ENCODE measurements at regions not wholly inside any gene's neighbourhood (a gene's known extent, or its start where the extent isn't known, plus 50 kb on each side); places are given as distances from the start of the nearest gene placed in this dataset.

GRCh38 chr9:88784960-88785359 is 206.3 kb upstream of the S1PR3 start:
- DNase-seq (ENCODE audit: low read depth in 4 of 4, low spot score in 2 of 4): no peak

GRCh38 chr9:88786291-88787079 is 204.8 kb upstream of the S1PR3 start:
- no peak for DNase-seq (ENCODE audit: low read depth in 4 of 4, low spot score in 2 of 4)

- DNase-seq (ENCODE audit: low read depth in 4 of 4, low spot score in 2 of 4): no peak
Observed at GRCh38 chr9:88789785-88790184, 201.5 kb upstream of the S1PR3 start.

GRCh38 chr9:88791105-88791805 is 200.0 kb upstream of the S1PR3 start:
- DNase-seq (ENCODE audit: low read depth in 4 of 4, low spot score in 2 of 4): no peak

DNA sequence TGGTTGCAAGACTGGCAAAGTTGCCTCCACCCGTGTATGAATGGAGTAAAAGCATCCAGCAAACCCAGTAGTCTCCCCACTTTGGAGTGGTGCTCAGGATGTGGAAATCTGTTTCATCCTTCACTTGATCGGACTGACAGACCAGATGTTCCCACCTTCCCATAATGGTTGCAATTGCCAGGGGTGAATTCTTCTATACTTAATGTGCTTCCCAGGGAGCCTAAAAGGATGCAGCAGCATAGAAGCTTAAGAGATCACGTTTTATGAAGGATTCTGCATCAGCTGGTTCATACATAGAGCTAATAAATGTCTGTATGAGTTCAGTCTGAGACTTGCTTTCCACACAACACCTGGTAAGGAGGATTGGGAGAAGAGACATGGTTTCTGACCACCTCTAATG is 198.8 kb upstream of the S1PR3 start:
- no peak for DNase-seq (ENCODE audit: low read depth in 4 of 4, low spot score in 2 of 4)

DNA sequence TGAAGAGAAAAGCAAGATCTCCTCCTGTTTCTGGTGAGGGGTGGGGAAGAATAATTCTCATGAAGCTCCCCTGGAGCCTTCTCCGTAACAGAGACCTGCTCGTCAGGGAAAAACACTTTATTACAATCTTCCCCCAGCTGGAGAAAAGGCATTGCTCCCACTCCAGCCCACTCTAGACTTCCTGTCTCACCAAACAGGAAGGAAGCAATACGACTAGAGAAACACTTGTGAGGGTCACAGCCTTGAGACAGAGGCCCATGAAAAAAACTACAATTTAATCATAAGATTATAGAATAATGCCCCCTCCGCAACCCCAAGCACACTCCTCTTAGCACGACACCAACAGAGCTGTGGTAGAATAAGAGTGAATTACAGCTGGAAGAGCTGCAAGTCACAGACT is 197.2 kb upstream of the S1PR3 start:
- no peak for DNase-seq (ENCODE audit: low read depth in 4 of 4, low spot score in 2 of 4)

GRCh38 chr9:88796947-88797346 is 194.3 kb upstream of the S1PR3 start:
- DNase-seq (ENCODE audit: low read depth in 4 of 4, low spot score in 2 of 4): no peak

GRCh38 chr9:88798476-88798875 is 192.8 kb upstream of the S1PR3 start:
- no peak for DNase-seq (ENCODE audit: low read depth in 4 of 4, low spot score in 2 of 4)

- DNase-seq (ENCODE audit: low read depth in 4 of 4, low spot score in 2 of 4): no peak
Observed at GRCh38 chr9:88799541-88800328, 191.5 kb upstream of the S1PR3 start.

DNA sequence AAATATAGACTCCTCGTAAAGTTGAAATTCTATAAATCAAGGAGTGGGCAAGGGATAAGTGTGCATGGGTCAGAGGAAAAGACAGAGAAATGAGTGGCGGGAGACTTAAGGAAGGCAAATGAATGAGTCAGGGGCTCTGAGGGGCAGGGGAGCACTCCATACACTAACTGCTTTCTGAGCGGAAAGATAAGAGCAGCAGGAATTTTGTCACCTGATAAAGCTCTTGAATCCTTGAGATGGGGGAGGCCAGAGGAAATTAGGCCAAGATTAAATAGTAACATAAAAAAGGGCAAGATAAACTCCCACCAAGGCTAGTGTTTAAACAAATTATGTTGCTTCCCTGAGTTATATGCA is 191.0 kb upstream of the S1PR3 start:
- DNase-seq (ENCODE audit: low read depth in 4 of 4, low spot score in 2 of 4): no peak

GRCh38 chr9:88801214-88801796 is 190.0 kb upstream of the S1PR3 start:
- DNase-seq (ENCODE audit: low read depth in 4 of 4, low spot score in 2 of 4): no peak

DNA sequence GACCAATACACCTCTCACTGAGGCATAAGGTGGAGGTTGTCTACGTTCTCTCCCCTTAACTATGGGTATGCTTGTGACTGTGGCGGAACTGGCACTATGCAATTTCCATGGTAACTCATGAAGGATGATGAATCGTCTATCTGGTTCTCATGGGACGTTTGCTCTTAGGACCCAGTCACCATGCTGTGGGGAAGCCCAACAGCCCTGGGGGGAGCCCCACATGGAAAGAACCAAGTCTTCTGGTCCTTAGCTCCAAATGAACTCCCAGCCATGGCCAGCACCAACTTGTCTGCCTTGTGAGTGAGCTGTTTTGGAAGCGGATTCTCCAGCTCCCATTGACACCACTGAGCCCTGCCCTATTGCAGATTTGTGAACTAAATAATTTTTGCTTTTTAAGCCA is 188.7 kb upstream of the S1PR3 start:
- no peak for DNase-seq (ENCODE audit: low read depth in 4 of 4, low spot score in 2 of 4)

DNA sequence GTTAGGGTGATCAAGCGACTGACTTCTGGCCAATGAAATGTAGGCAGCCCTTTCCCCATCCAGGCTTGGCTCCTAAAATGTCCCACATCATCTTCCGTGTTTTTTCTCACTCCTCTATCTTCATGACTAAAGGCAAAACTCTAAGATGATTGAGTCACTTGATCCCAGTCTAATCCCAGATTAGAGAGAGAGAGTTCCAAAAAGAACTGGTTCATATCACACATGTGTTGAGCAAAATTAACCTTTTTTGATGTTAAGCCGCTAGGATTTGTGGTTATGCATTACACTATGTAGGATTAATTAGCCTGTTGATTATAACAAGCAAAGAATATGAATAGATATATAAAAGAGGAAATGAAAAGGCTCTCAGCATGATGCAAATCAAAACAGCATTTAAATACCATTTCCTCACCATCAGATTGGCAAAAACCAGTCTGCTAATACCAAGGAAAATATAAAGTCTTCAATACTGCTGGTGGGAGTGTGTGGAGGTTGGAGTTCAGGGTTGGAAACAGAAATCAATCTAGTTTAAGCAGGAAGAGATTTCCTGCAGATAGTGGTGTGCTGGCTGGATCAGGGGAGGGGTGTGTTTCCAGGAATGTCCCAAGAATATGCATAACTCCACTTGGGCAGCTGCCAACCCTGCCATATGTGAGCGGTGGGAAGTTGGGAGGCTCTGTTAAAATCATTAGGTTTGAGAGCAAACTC is 187.6 kb upstream of the S1PR3 start:
- no peak for DNase-seq (ENCODE audit: low read depth in 4 of 4, low spot score in 2 of 4)

DNA sequence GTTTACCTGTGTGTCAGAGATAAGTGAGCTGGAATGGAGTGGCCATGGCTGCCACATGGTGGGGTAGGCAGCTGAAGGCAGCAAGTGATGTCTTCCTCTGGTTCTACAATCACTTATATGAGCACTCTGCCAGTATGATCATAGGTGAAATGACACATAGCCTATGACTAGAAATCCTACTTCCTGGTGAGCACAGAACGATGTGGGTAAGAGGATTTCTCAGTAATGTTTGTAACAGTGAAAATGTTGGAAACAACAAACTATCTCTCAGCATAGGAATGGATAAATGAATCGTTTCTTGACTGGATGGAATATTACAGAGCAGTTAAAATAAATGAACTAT is 187.0 kb upstream of the S1PR3 start:
- no peak for DNase-seq (ENCODE audit: low read depth in 4 of 4, low spot score in 2 of 4)

DNA sequence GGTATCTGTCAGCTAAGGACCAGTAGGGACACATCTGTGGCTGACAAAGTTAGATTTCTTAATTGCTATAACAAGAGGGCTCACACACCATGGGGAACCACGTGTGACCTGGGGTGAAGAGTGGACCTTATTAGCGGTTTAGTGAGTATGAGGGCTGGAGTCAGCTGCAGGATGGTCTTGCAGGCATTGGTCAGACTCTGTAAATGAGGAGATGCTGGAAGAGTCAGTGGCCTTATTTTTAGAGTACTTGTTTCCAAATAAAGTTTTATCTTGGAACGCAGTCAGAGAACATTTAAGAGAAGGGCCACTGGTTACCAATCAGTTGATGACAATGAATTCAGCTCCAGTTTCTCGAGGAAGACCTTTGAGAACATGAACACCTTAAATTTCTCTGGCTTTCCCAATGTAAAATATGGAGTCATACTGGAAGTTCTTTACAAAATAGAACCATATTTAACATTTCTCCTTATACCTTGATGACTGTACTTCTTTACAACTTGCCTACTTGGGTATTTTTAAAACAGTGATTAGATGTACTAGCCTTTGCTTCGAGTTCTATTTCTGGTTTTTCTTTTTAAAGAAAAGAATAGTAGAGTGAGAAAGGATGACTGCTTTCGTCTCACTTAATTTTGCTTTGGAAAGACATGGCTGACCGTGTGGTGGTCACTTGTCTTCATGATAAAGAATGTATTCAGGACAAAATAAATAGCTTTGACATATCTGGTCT is 185.9 kb upstream of the S1PR3 start:
- no peak for DNase-seq (ENCODE audit: low read depth in 4 of 4, low spot score in 2 of 4)

DNA sequence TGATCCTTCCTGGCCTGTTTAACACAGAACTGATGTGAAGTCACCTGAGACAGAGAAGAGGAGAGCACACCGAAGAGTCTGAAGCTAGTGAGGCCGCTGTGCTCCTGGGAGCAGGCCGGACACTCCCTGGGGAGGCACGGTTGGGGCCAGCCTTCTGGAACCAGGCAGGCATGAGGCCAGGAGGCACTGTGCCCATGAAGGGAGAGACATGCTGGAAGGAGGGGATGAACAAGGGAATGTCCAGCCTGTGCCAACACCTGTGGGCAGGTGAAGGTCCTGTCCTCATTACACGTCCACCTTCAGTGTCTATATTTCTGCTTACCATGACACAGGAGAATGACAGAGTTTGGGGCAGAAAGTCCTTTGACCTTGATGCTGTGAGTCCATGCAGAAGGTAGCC is 183.8 kb upstream of the S1PR3 start:
- DNase-seq (ENCODE audit: low read depth in 4 of 4, low spot score in 2 of 4): no peak

GRCh38 chr9:88808019-88808656 is 183.1 kb upstream of the S1PR3 start:
- DNase-seq (ENCODE audit: low read depth in 4 of 4, low spot score in 2 of 4): no peak

GRCh38 chr9:88808761-88809354 is 182.4 kb upstream of the S1PR3 start:
- no peak for DNase-seq (ENCODE audit: low read depth in 4 of 4, low spot score in 2 of 4)
